T-cell (primary cell): ENCODE measurements at regions not wholly inside any gene's neighbourhood (a gene's known extent, or its start where the extent isn't known, plus 50 kb on each side); places are given as distances from the start of the nearest gene placed in this dataset.

Experiments
- ATAC-seq, 4 experiments: fragments of 200-7000 bp in 3 of 4; fragments of 150-1000 bp in 1 of 4; cut with Tn5 transposase; replicated peaks in 1 of 4; 1 replicate in 3 of 4; 2 replicates in 1 of 4; pipeline ENCODE4 v1.10.0; 2021; ENCODE audit warnings: moderate library complexity in 3 of 4, mild to moderate bottlenecking in 2 of 4, moderate number of reproducible peaks in 1 of 4
- CTCF ChIA-PET, 2 donors: fragments of 300-600 bp; sonication (Branson Sonifier 250); formaldehyde crosslinking; loops; one replicate each; lab custom pipeline; 2022; ENCODE audit warnings: antibody characterized with exemption in 2 of 2; lab: Charles Lee
- POLR2A ChIA-PET, 2 donors: fragments of 300-600 bp; sonication (Branson Sonifier 250); formaldehyde crosslinking; loops; one replicate each; lab custom pipeline; 2022; ENCODE audit warnings: antibody characterized with exemption in 2 of 2; lab: Charles Lee
- DNase-seq, 35 experiments: peaks; one replicate each; pipeline versions ENCODE4 v3.0.0 to v3.0.0-alpha.2; 2013 to 2023
- H3K27ac ChIP-seq: one replicate; pipeline ENCODE4 v1.5.1; 2013; ENCODE audit warnings: low read length
- H3K27me3 ChIP-seq, 2 experiments: replicated peaks in 1 of 2; 1 replicate in 1 of 2; 2 replicates in 1 of 2; pipeline versions ENCODE4 v1.6.1 to v1.7.0; 2013; ENCODE audit warnings: low read length in 1 of 2, mixed read lengths in 1 of 2; ENCODE audit not compliant: control insufficient read depth in 2 of 2, insufficient read depth in 2 of 2; ENCODE audit errors: extremely low read depth in 1 of 2
- H3K36me3 ChIP-seq, 2 donors: 1 replicate in 1 of 2; 2 replicates in 1 of 2; pipeline versions ENCODE4 v1.6.1 to v1.7.0; 2013; ENCODE audit warnings: low read length in 1 of 2; ENCODE audit not compliant: control insufficient read depth in 2 of 2, insufficient read depth in 1 of 2; ENCODE audit errors: extremely low read depth in 1 of 2
- H3K4me1 ChIP-seq, 2 experiments: 1 replicate in 1 of 2; 2 replicates in 1 of 2; pipeline versions ENCODE4 v1.6.1 to v1.7.0; 2013; ENCODE audit warnings: low read length in 2 of 2, mixed read lengths in 1 of 2; ENCODE audit not compliant: insufficient read depth in 2 of 2, control insufficient read depth in 1 of 2; ENCODE audit errors: extremely low read depth in 1 of 2
- H3K4me3 ChIP-seq, 2 donors: 1 replicate in 1 of 2; 2 replicates in 1 of 2; pipeline versions ENCODE4 v1.5.1 to v1.7.0; 2013; ENCODE audit warnings: mild to moderate bottlenecking in 2 of 2, low read length in 1 of 2, moderate library complexity in 1 of 2; ENCODE audit not compliant: control insufficient read depth in 1 of 2; ENCODE audit errors: extremely low read depth in 1 of 2
- H3K9me3 ChIP-seq: 2 replicates; pipeline ENCODE4 v1.7.0; 2013
- H3K27ac Mint-ChIP-seq, 2 donors: one replicate each; pipeline ENCODE4 v1.8.0; 2020 to 2021; ENCODE audit warnings: mild to moderate bottlenecking in 2 of 2, mixed read lengths in 2 of 2
- H3K27me3 Mint-ChIP-seq, 2 donors: one replicate each; pipeline ENCODE4 v1.8.0; 2021 to 2022; ENCODE audit warnings: mixed read lengths in 2 of 2
- H3K36me3 Mint-ChIP-seq: one replicate; pipeline ENCODE4 v1.8.0; 2021; ENCODE audit warnings: mixed read lengths
- H3K4me1 Mint-ChIP-seq, 3 donors: one replicate each; pipeline ENCODE4 v1.8.0; 2020 to 2022; ENCODE audit warnings: mixed read lengths in 3 of 3, mild to moderate bottlenecking in 1 of 3
- H3K4me3 Mint-ChIP-seq, 3 donors: one replicate each; pipeline ENCODE4 v1.8.0; 2020 to 2022; ENCODE audit warnings: mild to moderate bottlenecking in 3 of 3, mixed read lengths in 3 of 3, moderate library complexity in 3 of 3
- H3K9me3 Mint-ChIP-seq, 3 donors: one replicate each; pipeline ENCODE4 v1.8.0; 2020 to 2022; ENCODE audit warnings: mixed read lengths in 3 of 3
- WGBS: methylation state at CpG from one replicate; pipeline ENCODE4 v1.1.5; 2013; ENCODE audit warnings: missing lambda C conversion rate; ENCODE audit not compliant: insufficient coverage; 5-methylcytosine and 5-hydroxymethylcytosine counted together

DNA sequence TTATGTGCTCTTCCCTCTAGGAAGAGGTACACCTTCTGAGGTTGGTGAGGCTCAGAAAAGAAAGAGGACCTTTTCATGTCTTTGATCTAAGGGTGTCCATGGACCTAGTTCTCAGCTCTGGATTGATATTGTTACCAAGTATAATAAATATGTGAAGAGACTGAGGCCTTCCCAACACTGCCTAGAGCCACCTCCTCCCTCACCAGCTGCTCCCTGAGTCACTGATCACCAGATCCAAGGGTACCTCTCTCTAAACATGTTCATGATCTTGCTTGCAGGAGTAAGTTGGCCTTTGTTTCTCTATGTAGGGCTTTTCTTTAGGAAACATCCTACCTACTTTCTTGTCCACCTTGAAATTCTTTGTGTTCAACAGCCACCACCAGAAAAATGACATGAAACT, 218.8 kb upstream of the ADRA1B start:
- H3K27me3 ChIP-seq = no peaks in the 10 kb centered on the region
- CTCF ChIA-PET = no interaction called here
- no peak overlapping the region for H3K4me3 Mint-ChIP-seq
- no peak overlapping the region for H3K4me3 ChIP-seq
- H3K27ac ChIP-seq = no peak overlapping the region
- H3K27ac Mint-ChIP-seq = no peak overlapping the region
- H3K9me3 Mint-ChIP-seq = peaks cover 0 to 4% (median 3%) of the 10 kb centered on the region in 3 donors
- H3K9me3 ChIP-seq = no peaks in the 10 kb centered on the region
- DNase-seq (no peak), ATAC-seq (no peak)
- H3K4me1 Mint-ChIP-seq = no peaks in the 10 kb centered on the region
- H3K36me3 ChIP-seq = no peaks in the 10 kb centered on the region
- POLR2A ChIA-PET = no interaction called here
- no peaks in the 10 kb centered on the region for H3K4me1 ChIP-seq
- peaks cover 4% of the 10 kb centered on the region in 2 donors for H3K27me3 Mint-ChIP-seq
- no peaks in the 10 kb centered on the region for H3K36me3 Mint-ChIP-seq

DNA sequence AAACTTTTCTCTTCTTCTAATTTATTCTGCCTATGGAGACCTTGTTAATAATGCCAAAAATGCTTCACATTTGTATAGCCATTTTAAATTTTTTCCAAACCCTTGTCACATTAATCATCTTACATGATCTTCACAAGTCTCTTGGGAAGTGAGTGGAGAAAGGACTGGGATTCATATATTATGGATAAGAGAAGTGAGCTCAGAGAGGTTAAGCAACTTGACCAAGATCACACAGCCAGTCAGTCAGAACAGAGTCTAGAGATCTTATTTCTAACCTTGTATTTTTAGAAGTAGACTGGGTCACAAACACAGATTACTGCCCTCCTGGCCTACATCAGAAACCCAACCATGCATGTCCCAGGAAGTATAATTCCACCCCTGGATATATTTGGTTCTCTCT, 218.0 kb upstream of the ADRA1B start:
- CTCF ChIA-PET = no interaction called here
- no peak overlapping the region for H3K27ac ChIP-seq
- H3K4me3 ChIP-seq = no peak overlapping the region
- no peaks in the 10 kb centered on the region for H3K27me3 ChIP-seq
- H3K9me3 Mint-ChIP-seq = peaks cover 0 to 4% (median 0%) of the 10 kb centered on the region in 3 donors
- H3K36me3 ChIP-seq = no peaks in the 10 kb centered on the region
- H3K9me3 ChIP-seq = no peaks in the 10 kb centered on the region
- no peaks in the 10 kb centered on the region for H3K4me1 Mint-ChIP-seq
- POLR2A ChIA-PET = no interaction called here
- ATAC-seq = no peak
- no peak overlapping the region for H3K4me3 Mint-ChIP-seq
- no peak for DNase-seq
- no peaks in the 10 kb centered on the region for H3K36me3 Mint-ChIP-seq
- H3K4me1 ChIP-seq = no peaks in the 10 kb centered on the region
- H3K27me3 Mint-ChIP-seq = peaks cover 4% of the 10 kb centered on the region in 2 donors
- H3K27ac Mint-ChIP-seq = no peak overlapping the region

DNA sequence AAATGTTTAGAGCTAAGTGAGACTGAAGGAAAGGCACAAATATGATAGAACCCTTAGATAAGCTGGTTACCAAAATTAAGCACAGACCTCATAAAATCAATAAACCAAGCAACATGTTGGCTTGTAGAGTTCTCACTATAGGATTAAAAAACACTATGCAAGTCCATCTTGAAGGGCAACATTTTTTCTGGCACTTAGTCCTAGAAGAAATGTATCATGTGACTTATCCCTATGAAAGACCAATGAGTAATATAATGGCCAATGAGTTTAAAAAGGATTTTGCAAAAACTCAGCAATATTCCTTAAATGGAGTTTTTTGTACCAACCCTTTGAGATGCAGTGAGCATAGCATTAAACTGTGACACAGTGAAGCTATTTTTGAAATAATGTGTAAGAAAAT, 216.3 kb upstream of the ADRA1B start:
- Histone ChIP-seq H3K27me3 (no peaks in the 10 kb centered on the region), H3K36me3 (no peaks in the 10 kb centered on the region), H3K9me3 (no peaks in the 10 kb centered on the region), H3K4me3 (no peak overlapping the region), H3K4me1 (no peaks in the 10 kb centered on the region), H3K27ac (no peak overlapping the region)
- no peak overlapping the region for H3K4me3 Mint-ChIP-seq
- no peaks in the 10 kb centered on the region for H3K4me1 Mint-ChIP-seq
- CTCF ChIA-PET = interaction anchor here in 1 of 2 donors (0.5 kb wide), 1 partner anchor 42 kb away, joined by 4 read pairs; no protein-coding TSS in a partner anchor
- POLR2A ChIA-PET = no interaction called here
- no peak for ATAC-seq
- H3K36me3 Mint-ChIP-seq = no peaks in the 10 kb centered on the region
- no peak for DNase-seq
- peaks cover 7 to 13% of the 10 kb centered on the region in 2 donors for H3K27me3 Mint-ChIP-seq
- H3K27ac Mint-ChIP-seq = no peak overlapping the region
- H3K9me3 Mint-ChIP-seq = no peaks in the 10 kb centered on the region

DNA sequence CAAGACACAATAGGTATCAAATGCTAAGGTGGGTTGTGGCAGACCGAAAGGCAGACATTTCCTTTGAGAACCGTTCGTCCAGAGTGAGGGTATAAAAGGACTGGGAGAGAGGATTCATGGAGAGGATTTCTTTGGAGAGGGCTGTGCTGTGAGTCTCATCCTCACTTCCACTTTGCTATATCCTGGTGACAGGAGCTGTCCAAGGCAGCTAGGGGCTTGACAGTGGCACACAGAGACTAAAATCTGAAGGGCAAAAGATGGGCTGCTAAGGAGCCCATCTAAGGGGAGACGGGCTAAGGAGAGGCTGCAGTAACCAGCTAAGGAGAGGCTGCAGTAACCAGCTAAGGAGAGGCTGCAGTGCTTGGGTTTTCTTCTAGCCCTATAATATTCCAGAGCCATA, 214.0 kb upstream of the ADRA1B start:
- no peaks in the 10 kb centered on the region for H3K9me3 ChIP-seq
- H3K27ac ChIP-seq = no peak overlapping the region

DNA sequence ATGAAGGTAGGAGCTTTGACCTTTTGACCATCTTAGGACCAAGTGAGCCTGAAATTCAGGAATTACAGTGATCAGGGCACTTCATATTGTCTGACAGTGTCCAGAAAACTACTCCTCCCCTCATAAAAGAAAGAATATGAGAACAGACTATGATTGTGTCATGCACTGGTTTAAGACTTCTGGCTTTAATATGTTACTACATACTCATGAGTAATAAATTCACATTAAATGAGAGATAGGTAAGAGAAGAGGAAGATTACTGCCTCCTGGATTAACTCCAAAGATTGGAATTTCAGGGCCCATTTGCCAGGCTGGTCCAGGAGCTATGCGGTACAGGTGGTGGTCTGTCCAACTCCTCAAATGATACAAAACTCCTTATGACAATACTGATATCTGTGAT, 213.5 kb upstream of the ADRA1B start:
- POLR2A ChIA-PET = no interaction called here
- no peak overlapping the region for H3K4me3 ChIP-seq

More for the DNA sequence above, 214.0 kb upstream of the ADRA1B start:
- Mint-ChIP-seq H3K27me3 (peaks cover 8 to 13% of the 10 kb centered on the region in 2 donors), H3K27ac (no peak overlapping the region), H3K9me3 (peaks cover 0 to 4% (median 3%) of the 10 kb centered on the region in 3 donors), H3K36me3 (no peaks in the 10 kb centered on the region), H3K4me1 (no peaks in the 10 kb centered on the region), H3K4me3 (no peak overlapping the region)
- no peak for DNase-seq
- Histone ChIP-seq H3K4me3 (no peak overlapping the region), H3K27me3 (no peaks in the 10 kb centered on the region), H3K4me1 (no peaks in the 10 kb centered on the region), H3K36me3 (no peaks in the 10 kb centered on the region)
- no peak for ATAC-seq
- CTCF ChIA-PET = no interaction called here
- WGBS = 100% methylated on average over 1 of the region's 4 CpGs
- POLR2A ChIA-PET = no interaction called here

DNA sequence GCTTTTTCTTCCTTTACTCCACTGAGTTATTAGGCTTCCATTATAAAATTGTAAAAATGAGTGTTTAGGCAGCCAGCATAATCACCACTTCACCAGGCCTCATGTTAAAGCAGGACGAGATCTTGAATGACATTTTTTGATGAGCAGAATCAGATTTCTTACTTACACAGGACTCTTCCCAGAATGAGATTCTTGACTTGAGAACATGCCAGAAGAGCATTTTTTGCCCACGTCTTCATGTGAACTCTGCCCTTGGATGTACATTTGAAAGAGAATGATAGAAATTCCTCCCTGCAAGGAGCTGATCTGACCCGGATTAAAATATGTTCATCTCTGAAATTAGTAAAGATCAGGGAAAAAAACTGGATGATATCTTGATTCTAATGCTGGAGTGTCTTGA, 212.1 kb upstream of the ADRA1B start:
- ChIA-PET CTCF (no interaction called here), POLR2A (interaction anchor here in 1 of 2 donors (0.6 kb wide), 1 partner anchor 1804 kb away, joined by 3 read pairs; no protein-coding TSS in a partner anchor)
- Mint-ChIP-seq H3K27ac (no peak overlapping the region), H3K27me3 (peaks cover 8 to 9% of the 10 kb centered on the region in 2 donors), H3K9me3 (peaks cover 0 to 14% (median 7%) of the 10 kb centered on the region in 3 donors), H3K36me3 (no peaks in the 10 kb centered on the region), H3K4me3 (no peak overlapping the region), H3K4me1 (no peaks in the 10 kb centered on the region)
- no peaks in the 10 kb centered on the region for H3K27me3 ChIP-seq
- H3K9me3 ChIP-seq = no peaks in the 10 kb centered on the region
- H3K4me3 ChIP-seq = no peak overlapping the region
- no peaks in the 10 kb centered on the region for H3K36me3 ChIP-seq
- H3K27ac ChIP-seq = no peak overlapping the region
- 80% methylated on average over 1 of the region's 3 CpGs for WGBS
- DNase-seq (no peak), ATAC-seq (no peak)
- no peaks in the 10 kb centered on the region for H3K4me1 ChIP-seq

More for the DNA sequence above, 213.5 kb upstream of the ADRA1B start:
- H3K36me3 Mint-ChIP-seq = no peaks in the 10 kb centered on the region
- Histone ChIP-seq H3K27ac (no peak overlapping the region), H3K27me3 (no peaks in the 10 kb centered on the region), H3K36me3 (no peaks in the 10 kb centered on the region), H3K9me3 (no peaks in the 10 kb centered on the region), H3K4me1 (no peaks in the 10 kb centered on the region)
- H3K4me1 Mint-ChIP-seq = no peaks in the 10 kb centered on the region
- no peak overlapping the region for H3K27ac Mint-ChIP-seq
- no peak overlapping the region for H3K4me3 Mint-ChIP-seq
- DNase-seq (no peak), ATAC-seq (no peak)
- H3K27me3 Mint-ChIP-seq = peaks cover 8 to 13% of the 10 kb centered on the region in 2 donors
- peaks cover 0 to 9% (median 7%) of the 10 kb centered on the region in 3 donors for H3K9me3 Mint-ChIP-seq
- CTCF ChIA-PET = no interaction called here
- WGBS = no CpG with 5 or more reads among the region's 1 CpG

DNA sequence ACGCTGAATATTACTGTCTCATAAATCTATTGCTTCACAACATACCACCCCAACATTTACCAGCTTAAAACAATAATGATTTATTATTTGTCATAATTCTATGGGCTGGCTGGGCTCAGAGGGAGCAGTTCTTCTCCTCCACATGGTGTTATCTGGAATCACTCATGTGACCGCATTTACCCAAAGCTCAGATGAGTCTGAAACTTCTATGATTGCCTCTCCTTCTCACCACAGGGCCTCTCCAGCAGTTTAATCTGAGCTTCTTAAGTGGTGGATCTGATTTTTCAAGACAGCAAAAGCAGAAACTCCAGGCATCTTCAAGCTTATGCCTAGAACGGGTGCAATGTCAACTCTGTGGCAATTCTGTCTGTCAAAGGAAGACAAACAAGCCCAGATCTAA, 210.3 kb upstream of the ADRA1B start:
- Histone ChIP-seq H3K4me3 (no peak overlapping the region), H3K27ac (no peak overlapping the region), H3K9me3 (no peaks in the 10 kb centered on the region), H3K27me3 (no peaks in the 10 kb centered on the region), H3K4me1 (no peaks in the 10 kb centered on the region), H3K36me3 (no peaks in the 10 kb centered on the region)
- peaks cover 0 to 15% (median 7%) of the 10 kb centered on the region in 3 donors for H3K9me3 Mint-ChIP-seq
- DNase-seq (no peak), ATAC-seq (no peak)
- no peak overlapping the region for H3K27ac Mint-ChIP-seq
- no peaks in the 10 kb centered on the region for H3K36me3 Mint-ChIP-seq
- H3K4me1 Mint-ChIP-seq = no peaks in the 10 kb centered on the region
- 77% methylated on average over 1 of the region's 3 CpGs for WGBS
- peaks cover 8 to 9% of the 10 kb centered on the region in 2 donors for H3K27me3 Mint-ChIP-seq
- CTCF ChIA-PET = no interaction called here
- POLR2A ChIA-PET = no interaction called here
- no peak overlapping the region for H3K4me3 Mint-ChIP-seq
